GM12864 (cell line): ENCODE measurements at regions not wholly inside any gene's neighbourhood (a gene's known extent, or its start where the extent isn't known, plus 50 kb on each side); places are given as distances from the start of the nearest gene placed in this dataset.
"Not testable (repeated sequence)": the region's sequence is repeated elsewhere in the genome, so short reads cannot be mapped to it uniquely, and the experiment has no call there.

Source experiments
- DNase-seq: peaks from one replicate; pipeline ENCODE4 v3.0.0-alpha.2; 2011; ENCODE audit warnings: low read depth
- H3K4me3 ChIP-seq: 2 replicates; pipeline ENCODE4 v1.5.1; 2011; ENCODE audit warnings: mild to moderate bottlenecking, low read depth, low read length, control low read depth
- CTCF ChIP-seq: IDR thresholded peaks from 2 replicates; pipeline ENCODE4 v1.5.1; 2011; ENCODE audit warnings: low read depth, mild to moderate bottlenecking, moderate library complexity, low read length, control low read depth, inconsistent platforms; ENCODE audit errors: missing control alignments

DNA sequence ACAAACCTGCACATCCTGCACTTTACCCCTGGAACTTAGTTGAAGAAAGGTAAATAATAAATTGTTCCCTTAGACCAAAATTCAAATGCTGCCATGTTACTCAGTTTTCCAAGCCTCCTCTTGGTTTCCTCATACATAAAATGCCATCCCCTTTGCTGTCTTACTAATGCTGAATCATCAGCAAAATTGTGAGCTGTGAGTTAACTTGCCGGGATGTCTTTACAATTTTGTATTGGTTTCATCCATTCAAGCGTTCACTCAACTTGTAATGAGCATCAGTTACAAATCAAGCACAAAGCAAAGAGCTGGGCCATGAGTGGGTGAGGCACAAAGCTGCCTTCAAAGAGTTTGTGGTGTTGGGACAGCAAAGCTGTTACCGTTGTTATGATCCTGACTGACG, 395.8 kb upstream of the ZMIZ1 start:
- DNase-seq, result no peak
- TF ChIP-seq CTCF, result no peak
- no peak overlapping the region for H3K4me3 ChIP-seq

DNA sequence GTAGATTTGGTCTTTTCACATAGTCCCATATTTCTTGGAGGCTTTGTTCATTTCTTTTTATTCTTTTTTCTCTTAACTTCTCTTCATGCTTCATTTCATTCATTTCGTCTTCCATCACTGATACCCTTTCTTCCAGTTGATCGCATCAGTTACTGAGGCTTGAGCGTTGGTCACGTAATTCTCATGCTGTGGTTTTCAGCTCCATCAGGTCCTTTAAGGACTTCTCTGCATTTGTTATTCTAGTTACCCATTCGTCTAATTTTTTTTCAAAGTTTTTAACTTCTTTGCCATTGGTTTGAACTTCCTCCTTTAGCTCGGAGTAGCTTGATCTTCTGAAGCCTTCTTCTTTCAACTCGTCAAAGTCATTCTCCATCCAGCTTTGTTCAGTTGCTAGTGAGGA, 387.6 kb upstream of the ZMIZ1 start:
- not testable (repeated sequence) for H3K4me3 ChIP-seq, DNase-seq

- DNase-seq, H3K4me3 ChIP-seq: not testable (repeated sequence)
Measured at GRCh38 chr10:78681986-78682385, 386.8 kb upstream of the ZMIZ1 start.

- no peak for DNase-seq
- H3K4me3 ChIP-seq, result no peak overlapping the region
Measured at GRCh38 chr10:78684947-78685346, 383.8 kb upstream of the ZMIZ1 start.

GRCh38 chr10:78685466-78686103, 383.2 kb upstream of the ZMIZ1 start:
- no peak for TF ChIP-seq CTCF
- DNase-seq, result no peak
- H3K4me3 ChIP-seq, result no peak overlapping the region

More at GRCh38 chr10:78684947-78685346, 383.8 kb upstream of the ZMIZ1 start:
- TF ChIP-seq CTCF, result no peak

GRCh38 chr10:78686444-78687060, 382.2 kb upstream of the ZMIZ1 start:
- DNase-seq, result no peak
- no peak overlapping the region for H3K4me3 ChIP-seq
- TF ChIP-seq CTCF, result no peak

- no peak for DNase-seq
- no peak for TF ChIP-seq CTCF
- H3K4me3 ChIP-seq, result no peak overlapping the region
Measured at GRCh38 chr10:78687626-78688025, 381.1 kb upstream of the ZMIZ1 start.

DNA sequence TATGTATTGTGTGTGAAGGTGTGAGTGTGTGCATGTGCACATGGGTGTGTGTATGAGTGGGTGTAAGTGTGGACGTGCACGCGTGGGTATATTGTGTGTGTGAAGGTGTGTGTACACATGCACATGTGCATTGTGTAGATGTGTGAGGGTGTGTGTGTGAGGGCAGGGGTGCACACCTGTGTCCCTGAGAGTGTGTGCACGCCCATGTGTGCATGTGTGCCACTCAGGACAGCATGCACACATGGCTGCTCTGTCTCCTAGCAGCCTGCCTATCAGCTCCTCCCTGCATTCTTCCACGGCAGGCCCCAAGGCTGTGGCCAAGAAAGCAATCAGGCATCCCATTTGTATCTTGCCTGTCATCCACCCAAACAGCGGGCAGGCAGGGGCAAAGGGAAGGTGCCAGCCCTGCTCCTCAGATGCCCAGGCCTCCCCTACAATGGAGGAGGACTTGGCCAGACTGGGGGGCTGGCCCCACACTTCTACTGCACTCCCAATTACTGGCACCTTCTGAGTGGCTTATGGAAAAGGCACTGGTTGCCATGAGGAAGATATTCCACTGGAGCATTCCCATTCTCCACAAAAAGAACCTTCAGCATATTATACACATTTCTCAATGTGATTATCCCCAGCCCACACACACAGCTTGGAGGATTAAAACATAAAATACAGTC, 380.4 kb upstream of the ZMIZ1 start:
- H3K4me3 ChIP-seq, result no peak overlapping the region
- DNase-seq, result no peak
- no peak for TF ChIP-seq CTCF
